ENCODE measurements at regions not wholly inside any gene's neighbourhood (a gene's known extent, or its start where the extent isn't known, plus 50 kb on each side); places are given as distances from the start of the nearest gene placed in this dataset.
"Not testable (repeated sequence)": the region's sequence is repeated elsewhere in the genome, so short reads cannot be mapped to it uniquely, and the experiment has no call there.

DNA sequence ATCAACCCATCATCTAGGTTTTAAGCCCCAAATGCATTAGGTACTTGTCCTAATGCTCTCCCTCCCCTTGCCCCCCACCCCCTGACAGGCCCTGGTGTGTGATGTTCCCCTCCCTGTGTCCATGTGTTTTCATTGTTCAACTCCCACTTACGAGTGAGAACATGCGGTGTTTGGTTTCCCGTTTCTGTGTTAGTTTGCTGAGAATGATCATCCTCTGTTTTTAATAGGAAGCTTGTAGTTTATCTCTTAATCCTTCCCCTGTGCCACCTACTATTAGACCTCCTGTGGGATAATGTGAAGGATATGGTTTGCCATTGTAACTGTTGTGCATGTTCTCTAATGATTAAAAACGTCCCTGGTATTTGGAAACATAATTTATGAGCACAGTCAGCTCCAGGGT, 299.4 kb upstream of the USP24 start:
- DNase-seq, result not testable (repeated sequence)

DNA sequence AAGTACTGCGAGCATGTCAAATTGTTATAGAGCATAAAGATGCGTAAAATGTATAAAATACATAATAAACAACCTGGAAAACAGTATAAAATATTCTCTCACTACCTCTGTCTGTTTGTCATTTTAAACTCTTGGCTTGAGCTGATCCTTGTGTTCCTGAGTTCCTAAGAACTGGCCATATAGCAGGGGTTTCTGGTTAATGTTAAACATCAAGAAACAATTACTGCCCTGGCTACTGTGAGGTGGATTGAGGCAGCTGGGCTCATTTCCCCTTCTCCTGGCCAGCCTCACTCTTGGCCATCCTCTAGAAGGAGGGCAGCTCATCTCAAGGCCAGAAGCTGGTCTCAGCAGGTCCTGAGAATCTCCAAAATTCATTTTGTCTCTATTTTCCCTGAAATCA, 297.3 kb upstream of the USP24 start:
- no peak for DNase-seq

GRCh38 chr1:55507578-55507931, 292.4 kb upstream of the USP24 start:
- DNase-seq, result no peak

- no peak for DNase-seq
Measured at GRCh38 chr1:55506740-55507577, 291.8 kb upstream of the USP24 start.

- no peak for DNase-seq
Measured at GRCh38 chr1:55505326-55505725, 290.2 kb upstream of the USP24 start.

GRCh38 chr1:55504306-55504731, 289.2 kb upstream of the USP24 start:
- DNase-seq, result no peak

DNA sequence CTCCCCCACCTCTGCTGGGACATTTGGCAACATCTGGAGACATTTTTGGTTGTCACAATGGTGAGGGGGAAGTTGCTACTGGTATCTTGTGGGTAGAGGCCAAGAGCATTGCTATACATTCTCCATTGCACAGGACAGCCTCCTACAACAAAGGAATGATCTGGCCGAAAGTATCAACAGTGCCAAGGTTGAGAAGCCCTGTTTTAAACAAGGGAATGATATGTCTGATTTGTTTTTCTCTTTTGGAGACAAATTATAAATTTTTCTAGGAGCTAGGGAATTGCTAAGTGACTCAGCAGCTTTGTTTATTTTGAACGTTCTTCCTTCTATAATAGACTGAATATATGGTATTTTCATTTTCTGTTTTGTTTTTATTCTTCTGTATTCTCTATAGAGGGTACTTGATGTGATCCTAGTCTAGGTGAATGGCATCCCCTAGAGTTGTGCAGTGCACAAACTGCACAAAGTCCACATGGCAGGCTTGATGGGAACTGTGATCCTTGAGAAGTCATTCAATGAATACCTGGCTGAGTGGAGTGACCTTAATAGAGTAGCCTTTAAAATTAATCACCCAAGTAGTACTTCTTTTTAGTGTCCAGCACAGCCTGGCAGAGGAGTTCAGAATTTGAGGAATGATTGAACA, 288.6 kb upstream of the USP24 start:
- no peak for DNase-seq

- DNase-seq, result no peak
Measured at GRCh38 chr1:55500601-55501000, 285.4 kb upstream of the USP24 start.

DNA sequence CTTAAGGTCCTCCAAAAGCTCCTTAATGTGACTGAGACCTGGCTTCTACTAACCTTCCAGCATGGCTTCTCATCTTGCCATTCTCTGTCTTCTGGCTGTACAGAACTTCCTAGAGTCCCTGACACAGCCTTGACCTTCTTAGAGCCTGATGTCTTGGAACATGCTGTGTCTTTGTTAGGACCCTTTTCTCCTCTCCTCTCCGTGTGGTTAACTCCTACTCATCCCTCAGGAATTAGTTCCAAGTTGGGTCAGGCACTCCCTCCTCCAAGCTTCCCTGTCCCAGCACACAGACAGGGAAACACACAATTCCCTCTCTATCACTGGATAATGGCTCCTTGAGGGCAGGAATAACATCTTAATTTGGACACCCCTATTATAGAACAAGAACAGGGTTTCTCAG, 275.4 kb upstream of the USP24 start:
- DNase-seq, result no peak

DNA sequence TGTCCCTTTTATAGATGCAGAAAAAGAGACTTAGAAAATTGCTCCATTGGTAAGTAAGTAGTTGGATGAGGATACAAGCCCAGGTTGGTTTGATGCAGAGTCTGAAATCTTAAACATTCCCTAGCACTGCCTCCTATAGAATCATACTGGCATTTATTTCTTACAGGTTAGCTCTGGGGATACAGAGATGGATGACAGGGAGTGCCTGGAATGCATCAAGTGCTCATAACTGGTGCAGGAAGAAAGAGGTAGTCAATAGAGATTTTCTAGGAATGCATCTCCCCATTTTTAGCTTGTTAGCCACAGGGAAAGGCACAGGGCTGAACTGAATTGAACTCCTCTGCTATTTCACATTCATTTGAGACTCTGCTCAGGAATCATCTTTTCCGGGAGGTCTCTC, 269.0 kb upstream of the USP24 start:
- DNase-seq, result no peak

DNA sequence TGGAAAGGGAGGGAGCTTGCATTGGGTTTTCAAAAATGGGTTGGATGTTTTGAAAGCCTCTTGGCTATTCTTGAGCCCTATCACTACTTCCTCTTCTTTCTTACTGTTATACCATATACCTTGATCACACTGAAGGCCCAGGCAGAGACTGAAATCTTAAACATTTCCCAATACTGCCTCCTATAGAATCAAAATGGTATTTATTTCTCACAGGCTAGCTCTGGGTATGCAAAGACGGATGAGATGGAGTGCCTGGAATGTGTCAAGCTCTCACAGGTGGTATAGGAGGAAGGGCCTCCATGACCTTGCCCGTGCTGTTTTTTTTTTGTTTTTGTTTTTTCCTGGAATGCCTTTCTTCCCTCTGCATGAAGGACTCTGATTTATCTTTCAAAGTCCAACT, 268.4 kb upstream of the USP24 start:
- no peak for DNase-seq

- DNase-seq, result no peak
Measured at GRCh38 chr1:55481634-55482033, 266.5 kb upstream of the USP24 start.

DNA sequence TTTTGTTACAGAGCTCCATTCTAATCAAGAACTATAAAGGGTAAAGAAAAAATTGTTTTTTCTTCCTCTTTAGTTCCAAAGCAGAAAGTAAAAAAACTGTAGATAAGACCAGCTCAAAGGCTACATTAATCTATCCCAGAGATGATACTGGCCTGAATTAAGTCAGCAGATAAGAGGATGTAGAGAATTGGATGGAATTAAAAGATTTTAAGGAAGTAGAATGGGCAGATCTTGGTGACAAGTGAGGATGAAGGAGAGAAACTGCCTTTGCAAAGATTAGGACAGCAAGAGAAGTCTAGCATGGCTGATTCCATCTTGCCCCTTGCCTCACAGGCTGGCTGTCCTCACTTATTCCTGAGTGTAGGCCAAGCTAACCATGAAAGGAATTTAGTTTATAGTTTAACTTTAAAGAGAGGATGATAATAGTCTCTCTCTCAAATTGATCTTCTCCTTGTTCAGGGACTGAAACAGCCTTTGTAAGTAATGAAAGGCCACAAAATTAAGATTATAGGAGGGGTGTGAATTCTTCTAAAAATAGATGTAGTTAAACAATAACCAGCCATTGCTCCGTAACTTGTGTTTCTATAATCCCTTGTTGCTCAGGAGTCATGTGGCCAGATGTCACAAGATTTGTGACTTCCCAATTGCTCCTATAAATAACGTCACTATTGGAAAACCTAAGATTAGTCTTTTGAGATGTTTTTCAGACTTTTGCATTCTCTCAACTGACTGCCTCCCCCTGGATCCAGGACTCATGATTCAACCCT, 265.0 kb upstream of the USP24 start:
- DNase-seq, result no peak

DNA sequence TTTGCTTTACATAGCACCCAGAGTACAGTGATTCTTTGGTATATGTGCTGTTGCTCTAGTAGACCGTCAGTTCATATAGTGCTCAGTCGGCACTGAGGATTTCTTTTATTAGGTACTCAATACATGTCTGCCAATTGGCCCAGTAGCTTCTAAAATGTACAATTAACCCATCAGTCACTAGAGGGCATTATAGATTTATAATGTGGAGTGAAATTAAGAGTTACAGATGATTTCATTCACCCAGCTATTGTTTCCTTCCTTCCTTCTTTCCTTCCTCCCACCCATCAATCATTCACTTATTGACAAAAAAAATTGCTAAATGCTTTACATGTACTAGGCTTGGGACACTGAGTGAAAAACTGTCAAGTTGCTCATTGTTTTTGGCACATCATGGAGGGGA, 263.6 kb upstream of the USP24 start:
- no peak for DNase-seq

DNA sequence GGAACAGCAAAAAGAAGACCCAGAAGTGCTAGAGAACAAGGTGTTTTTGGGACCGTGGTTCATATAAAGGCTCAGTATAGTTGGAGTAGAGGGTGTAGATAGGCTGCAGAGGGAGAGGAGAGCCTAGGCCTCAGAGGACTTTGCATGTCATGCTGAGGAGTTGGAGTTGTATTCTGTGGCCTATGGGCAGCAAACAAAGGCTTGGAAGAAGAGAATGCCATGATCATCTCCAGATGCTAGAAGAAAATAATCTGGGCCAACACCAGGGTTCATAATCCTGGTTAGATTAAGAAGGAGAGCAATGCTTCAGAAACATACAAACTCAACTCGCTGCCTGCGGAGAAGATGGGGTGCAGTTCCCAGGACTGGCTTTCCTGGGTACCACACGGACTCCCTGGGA, 262.8 kb upstream of the USP24 start:
- DNase-seq, result no peak

DNA sequence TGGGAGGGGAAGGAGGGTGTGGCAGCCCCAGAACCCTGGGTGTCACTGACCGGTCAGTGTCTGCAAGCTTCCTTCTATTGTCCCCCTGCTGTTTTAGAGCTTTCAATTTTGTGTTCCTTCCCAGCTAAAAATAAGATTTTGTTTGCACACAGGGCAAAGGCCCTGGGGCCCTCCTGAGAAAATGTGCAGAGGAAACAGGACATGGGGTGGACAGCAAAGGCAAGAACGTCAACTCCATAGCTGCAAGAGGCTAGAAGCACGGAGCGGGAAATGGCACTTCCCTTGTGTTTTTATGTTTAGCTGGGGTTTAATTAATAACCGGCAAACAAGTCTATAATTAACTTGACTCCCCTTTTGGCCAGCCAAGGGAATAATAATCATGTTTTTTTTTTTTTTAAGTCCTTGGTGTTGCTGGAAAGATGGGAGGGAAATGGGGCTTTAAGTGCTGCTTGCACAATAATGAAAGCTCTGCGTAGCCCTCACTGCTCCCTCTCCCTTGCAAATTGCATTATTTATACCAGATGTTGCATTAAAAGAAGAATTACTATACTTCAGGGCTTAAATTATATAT, 261.4 kb upstream of the USP24 start:
- DNase-seq, result no peak

DNA sequence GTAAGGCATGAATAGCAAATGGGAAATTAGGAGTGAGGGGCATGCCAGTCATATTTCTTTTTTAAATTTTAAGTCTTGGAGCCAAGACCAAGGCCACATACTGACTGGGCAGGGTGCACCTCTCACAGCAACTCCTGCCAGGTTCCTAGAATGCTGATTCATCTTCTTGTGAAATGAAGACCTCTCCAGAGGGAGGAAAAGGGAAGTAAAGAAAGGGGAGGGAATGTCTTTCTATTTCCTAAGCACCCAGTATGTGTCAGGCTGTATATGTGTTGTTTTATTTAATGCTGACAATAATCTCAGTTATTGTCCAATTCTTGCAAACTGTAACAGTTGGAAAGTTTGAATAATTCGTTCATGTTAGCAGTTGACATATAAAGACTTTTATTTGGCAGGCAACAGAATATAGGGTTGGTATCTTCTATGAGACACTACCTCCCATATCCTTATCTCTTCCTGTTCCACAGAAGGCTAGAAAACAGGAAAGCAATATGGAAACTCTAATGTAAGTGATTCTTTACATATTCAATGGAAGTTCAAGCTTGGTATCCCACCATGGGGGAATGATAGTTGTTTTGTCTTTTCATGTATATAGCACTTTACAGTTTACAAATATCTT, 259.1 kb upstream of the USP24 start:
- DNase-seq, result no peak

DNA sequence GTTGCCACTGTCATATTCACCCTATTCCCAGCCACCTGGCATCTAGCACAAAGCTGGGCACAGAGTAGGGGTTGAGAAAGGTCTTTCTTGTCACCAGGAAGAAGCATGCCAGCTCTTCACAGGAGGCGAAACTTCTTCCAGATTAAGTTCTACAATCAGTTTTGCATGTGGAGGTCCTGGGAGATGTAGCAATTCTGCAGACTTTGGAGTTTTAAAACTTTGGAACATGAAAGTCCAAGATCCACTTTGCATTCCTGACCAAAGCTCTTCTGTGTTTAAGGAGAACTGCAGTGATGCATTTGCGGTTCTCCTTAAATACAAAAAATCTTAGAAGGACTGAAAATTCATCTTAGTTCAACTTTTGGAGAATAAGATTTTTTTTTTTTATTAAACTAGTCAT, 258.5 kb upstream of the USP24 start:
- DNase-seq, result no peak

DNA sequence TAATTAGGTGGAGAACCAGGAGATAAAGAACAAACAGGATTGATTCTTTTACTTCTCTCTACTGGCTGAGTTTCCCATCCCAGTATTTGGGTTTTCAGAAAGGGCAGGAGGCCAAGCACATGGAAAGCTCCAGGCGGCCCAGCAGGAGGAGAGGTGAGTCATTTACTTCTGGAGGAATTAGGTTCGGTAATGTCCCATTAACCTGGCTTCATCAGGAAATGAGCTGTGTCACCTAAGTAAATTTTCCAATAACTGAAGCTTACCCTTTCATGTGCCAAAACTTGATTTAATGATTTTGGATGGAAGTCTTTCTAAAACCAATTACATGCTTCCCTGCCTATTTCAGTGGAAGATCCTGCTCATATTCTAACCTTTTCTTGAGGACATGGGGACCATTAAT, 257.6 kb upstream of the USP24 start:
- DNase-seq, result no peak

GRCh38 chr1:55472115-55472514, 257.0 kb upstream of the USP24 start:
- no peak for DNase-seq

DNA sequence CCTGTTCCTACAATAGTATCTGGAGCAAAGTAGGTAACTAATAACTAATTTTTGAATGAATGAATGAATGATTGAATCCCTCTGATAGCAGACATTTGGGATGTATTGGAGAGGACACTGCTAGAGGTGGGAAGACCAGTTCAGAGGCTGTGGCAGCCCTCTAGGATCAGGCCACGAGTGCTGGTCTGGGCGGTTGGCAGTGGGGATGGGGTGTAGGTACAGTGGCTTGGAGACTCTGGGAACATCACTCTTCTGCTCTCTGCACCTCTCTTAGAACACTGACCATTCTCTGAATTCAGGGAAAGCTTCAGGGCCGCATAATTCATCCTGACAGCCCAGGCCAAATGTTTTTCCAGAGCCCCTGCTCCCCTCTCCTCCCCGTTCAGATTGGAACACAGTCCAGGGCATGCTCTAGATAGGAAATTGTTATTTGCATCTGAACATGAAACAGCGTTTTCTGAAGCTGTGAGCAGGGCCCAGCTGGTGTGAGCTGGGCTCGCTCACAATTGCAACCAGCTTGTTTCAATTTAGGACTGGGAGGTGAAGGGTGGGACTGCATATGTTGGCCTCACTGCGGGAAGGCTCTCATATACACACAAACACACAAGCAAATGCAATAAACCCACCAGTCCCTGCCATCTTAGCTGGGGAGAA, 253.1 kb upstream of the USP24 start:
- no peak for DNase-seq

DNA sequence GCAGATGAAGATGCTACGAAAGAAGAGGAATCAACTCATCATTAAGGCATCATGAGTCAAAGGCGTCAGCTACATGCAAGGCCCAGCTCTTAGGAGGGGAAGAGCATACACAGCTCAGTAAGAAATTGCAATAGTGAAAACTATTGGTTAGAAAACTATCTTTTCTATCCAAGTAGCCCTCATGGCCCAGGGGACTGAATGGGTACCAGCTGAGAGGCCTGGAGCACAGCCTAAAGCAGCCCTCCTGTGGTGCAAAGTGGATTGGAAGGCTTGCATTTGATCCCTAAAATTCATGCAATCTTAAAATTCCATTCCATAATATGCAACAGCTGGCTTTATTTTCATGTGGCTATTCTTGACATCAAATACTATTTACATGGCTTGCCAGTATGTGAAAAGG, 251.8 kb upstream of the USP24 start:
- DNase-seq, result no peak

- no peak for DNase-seq
Measured at GRCh38 chr1:55466373-55466772, 251.2 kb upstream of the USP24 start.
